Erythroblast (primary cell): ENCODE measurements at regions not wholly inside any gene's neighbourhood (a gene's known extent, or its start where the extent isn't known, plus 50 kb on each side); places are given as distances from the start of the nearest gene placed in this dataset.

Experiments used
- GATA1 ChIP-seq: IDR thresholded peaks from 2 replicates; pipeline ENCODE4 v1.6.1; 2011; ENCODE audit warnings: low read depth, mild to moderate bottlenecking, control low read depth, low read length, moderate library complexity
- POLR2A ChIP-seq: IDR thresholded peaks from 2 replicates; pipeline ENCODE4 v1.6.1; 2011; ENCODE audit warnings: mild to moderate bottlenecking, low read length

DNA sequence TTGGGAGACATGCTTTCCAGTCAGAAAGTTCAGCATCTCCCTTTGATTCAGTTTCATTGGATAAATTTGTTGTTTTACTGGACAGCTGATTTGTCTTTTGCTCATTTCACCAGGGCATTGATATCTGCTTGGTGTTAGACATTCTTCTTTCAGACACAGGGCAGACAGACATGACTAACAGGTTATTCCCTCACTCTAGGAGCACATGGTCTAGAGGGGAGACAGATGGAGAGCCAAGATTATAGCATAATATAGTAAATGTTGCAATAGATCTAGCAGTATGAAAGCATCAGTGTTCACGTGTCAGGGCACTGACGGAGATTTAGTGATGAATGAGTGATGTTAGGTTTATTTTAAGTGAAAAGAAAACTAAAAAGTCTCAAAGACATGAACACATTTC, 187.0 kb upstream of the CYRIA start:
- TF ChIP-seq POLR2A, result no peak
- TF ChIP-seq GATA1, result no peak
